ENCODE measurements at regions not wholly inside any gene's neighbourhood (a gene's known extent, or its start where the extent isn't known, plus 50 kb on each side); places are given as distances from the start of the nearest gene placed in this dataset.

DNA sequence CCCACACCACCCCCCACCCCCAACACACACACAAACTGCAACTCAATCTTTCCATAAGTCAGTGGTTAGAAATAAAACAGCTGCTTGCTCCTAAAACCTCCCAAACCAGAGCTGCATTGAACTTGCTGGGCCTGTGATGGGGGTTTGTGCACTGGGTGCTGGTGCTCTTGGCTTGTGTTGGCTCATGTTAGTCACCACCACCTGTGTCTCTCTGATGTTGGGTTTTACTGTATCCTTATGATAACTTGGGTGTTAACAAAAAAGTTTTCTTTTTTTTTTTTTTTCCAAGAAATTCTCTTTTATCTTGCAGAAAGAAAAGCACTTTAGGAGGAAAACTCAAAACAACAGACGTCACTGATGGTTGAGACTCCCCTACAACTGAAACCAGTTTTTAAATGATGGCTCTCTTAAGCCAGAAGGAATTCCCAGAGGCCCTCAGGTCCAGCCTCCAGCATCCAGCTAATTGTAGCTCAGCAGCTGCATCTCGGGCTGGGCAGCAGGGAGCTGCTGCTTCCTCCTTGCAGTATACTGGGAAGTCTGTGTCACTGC, 79.9 kb upstream of the DRD2 start:
- H3K36me3 ChIP-seq (ENCODE audit: insufficient read depth, low read length), result no peaks in the 10 kb centered on the region
- no peak overlapping the region for H3K27ac ChIP-seq (ENCODE audit: low read depth, low read length)
- FAIRE-seq, result no peak
- TF ChIP-seq, protein P1, sequence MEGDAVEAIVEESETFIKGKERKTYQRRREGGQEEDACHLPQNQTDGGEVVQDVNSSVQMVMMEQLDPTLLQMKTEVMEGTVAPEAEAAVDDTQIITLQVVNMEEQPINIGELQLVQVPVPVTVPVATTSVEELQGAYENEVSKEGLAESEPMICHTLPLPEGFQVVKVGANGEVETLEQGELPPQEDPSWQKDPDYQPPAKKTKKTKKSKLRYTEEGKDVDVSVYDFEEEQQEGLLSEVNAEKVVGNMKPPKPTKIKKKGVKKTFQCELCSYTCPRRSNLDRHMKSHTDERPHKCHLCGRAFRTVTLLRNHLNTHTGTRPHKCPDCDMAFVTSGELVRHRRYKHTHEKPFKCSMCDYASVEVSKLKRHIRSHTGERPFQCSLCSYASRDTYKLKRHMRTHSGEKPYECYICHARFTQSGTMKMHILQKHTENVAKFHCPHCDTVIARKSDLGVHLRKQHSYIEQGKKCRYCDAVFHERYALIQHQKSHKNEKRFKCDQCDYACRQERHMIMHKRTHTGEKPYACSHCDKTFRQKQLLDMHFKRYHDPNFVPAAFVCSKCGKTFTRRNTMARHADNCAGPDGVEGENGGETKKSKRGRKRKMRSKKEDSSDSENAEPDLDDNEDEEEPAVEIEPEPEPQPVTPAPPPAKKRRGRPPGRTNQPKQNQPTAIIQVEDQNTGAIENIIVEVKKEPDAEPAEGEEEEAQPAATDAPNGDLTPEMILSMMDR (IDR thresholded peaks at IDR 0.05; ENCODE audit: insufficient read depth, low read depth, low read length), result no peak
- TF ChIP-seq EZH2 (IDR thresholded peaks at IDR 0.05; ENCODE audit: insufficient read depth, low read length), result no peak
- peak; percentile 57 for DNase-seq (ENCODE audit: low read depth)
- no peaks in the 10 kb centered on the region for H3K9me3 ChIP-seq (ENCODE audit: insufficient read depth, low read depth, low read length)
- no peaks in the 10 kb centered on the region for H3K36me3 Mint-ChIP-seq (ENCODE audit: low read depth, unreplicated experiment)
- no peak overlapping the region for H3K4me3 Mint-ChIP-seq (ENCODE audit: unreplicated experiment)
- no peaks in the 10 kb centered on the region for H3K27me3 ChIP-seq (ENCODE audit: insufficient read depth, low read length)
- H2AFZ ChIP-seq (ENCODE audit: low read depth, low read length), result no peak overlapping the region
- H3K9me3 Mint-ChIP-seq (ENCODE audit: unreplicated experiment), result no peaks in the 10 kb centered on the region
- no peaks in the 10 kb centered on the region for H4K20me1 ChIP-seq (ENCODE audit: insufficient read depth, low read length)
- peaks cover 12% of the 10 kb centered on the region for H3K27me3 Mint-ChIP-seq (ENCODE audit: low read depth, unreplicated experiment)
- no peak overlapping the region for H3K27ac Mint-ChIP-seq (ENCODE audit: unreplicated experiment)
- no peak overlapping the region for H3K4me2 ChIP-seq (ENCODE audit: low read length)
- H3K79me2 ChIP-seq (ENCODE audit: insufficient read depth, low read length), result no peaks in the 10 kb centered on the region
- no peak overlapping the region for H3K4me3 ChIP-seq (ENCODE audit: insufficient read depth, low read depth, low read length)
- H3K9ac ChIP-seq (ENCODE audit: low read length), result no peak overlapping the region
- H3K4me1 Mint-ChIP-seq (ENCODE audit: low read depth, unreplicated experiment), result peaks cover 22% of the 10 kb centered on the region
- peaks cover 16% of the 10 kb centered on the region for H3K4me1 ChIP-seq (ENCODE audit: insufficient read depth, low read length)

DNA sequence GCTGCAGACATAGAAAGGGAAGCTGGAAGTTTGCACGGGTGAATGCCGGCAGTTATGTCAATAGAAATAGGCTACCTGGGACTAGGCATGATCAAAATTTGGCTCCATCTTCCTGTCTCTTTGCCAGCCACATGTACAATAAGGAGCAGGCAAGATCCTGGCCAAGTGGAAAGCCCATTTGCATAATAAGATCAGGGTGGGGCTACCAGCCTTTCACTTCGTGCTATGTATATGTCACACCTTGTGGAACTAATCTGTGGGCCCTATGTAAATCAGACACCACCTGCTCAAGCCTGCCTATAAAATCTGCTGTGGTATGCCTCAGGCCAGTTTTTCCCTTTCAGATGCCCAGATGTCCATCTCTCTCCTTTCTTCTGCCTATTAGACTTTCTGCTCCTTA, 79.3 kb upstream of the DRD2 start:
- DNase-seq (ENCODE audit: low read depth) (no peak), FAIRE-seq (no peak)
- no peaks in the 10 kb centered on the region for H3K27me3 ChIP-seq (ENCODE audit: insufficient read depth, low read length)
- no peaks in the 10 kb centered on the region for H4K20me1 ChIP-seq (ENCODE audit: insufficient read depth, low read length)
- no peak for TF ChIP-seq EZH2 (IDR thresholded peaks at IDR 0.05; ENCODE audit: insufficient read depth, low read length)
- TF ChIP-seq, protein P1 (IDR thresholded peaks at IDR 0.05; ENCODE audit: insufficient read depth, low read depth, low read length), result no peak
- Mint-ChIP-seq H3K9me3 (ENCODE audit: unreplicated experiment) (no peaks in the 10 kb centered on the region), H3K27me3 (ENCODE audit: low read depth, unreplicated experiment) (peaks cover 10% of the 10 kb centered on the region), H3K27ac (ENCODE audit: unreplicated experiment) (peak overlapping the region; percentile 66), H3K36me3 (ENCODE audit: low read depth, unreplicated experiment) (no peaks in the 10 kb centered on the region), H3K4me1 (ENCODE audit: low read depth, unreplicated experiment) (peaks cover 28% of the 10 kb centered on the region), H3K4me3 (ENCODE audit: unreplicated experiment) (no peak overlapping the region)
- no peaks in the 10 kb centered on the region for H3K79me2 ChIP-seq (ENCODE audit: insufficient read depth, low read length)
- no peaks in the 10 kb centered on the region for H3K9me3 ChIP-seq (ENCODE audit: insufficient read depth, low read depth, low read length)
- H3K4me2 ChIP-seq (ENCODE audit: low read length), result no peak overlapping the region
- H3K36me3 ChIP-seq (ENCODE audit: insufficient read depth, low read length), result no peaks in the 10 kb centered on the region
- H3K27ac ChIP-seq (ENCODE audit: low read depth, low read length), result no peak overlapping the region
- no peak overlapping the region for H3K9ac ChIP-seq (ENCODE audit: low read length)
- H2AFZ ChIP-seq (ENCODE audit: low read depth, low read length), result no peak overlapping the region
- H3K4me3 ChIP-seq (ENCODE audit: insufficient read depth, low read depth, low read length), result no peak overlapping the region
- peaks cover 20% of the 10 kb centered on the region for H3K4me1 ChIP-seq (ENCODE audit: insufficient read depth, low read length)

DNA sequence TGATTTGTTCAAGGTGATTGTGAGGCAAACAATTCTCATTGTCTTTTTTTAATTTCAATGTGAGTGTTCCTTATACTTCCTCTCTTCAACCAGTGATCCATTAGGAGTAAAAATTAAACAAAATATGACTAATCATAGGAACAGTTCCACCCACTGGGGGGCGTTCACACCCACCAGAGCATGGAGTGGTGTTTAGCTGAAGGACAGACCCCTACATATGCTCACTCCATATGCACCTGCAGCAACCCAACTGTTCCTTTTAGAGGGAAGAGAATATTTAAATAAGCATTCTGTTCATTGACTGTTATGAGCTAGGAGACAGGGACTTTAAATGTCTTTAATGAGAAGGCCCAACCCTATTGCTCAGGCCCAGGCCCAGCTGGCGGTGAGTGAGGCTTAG, 78.7 kb upstream of the DRD2 start:
- H4K20me1 ChIP-seq (ENCODE audit: insufficient read depth, low read length), result no peaks in the 10 kb centered on the region
- Mint-ChIP-seq H3K27ac (ENCODE audit: unreplicated experiment) (peak overlapping the region; percentile 66), H3K27me3 (ENCODE audit: low read depth, unreplicated experiment) (peaks cover 7% of the 10 kb centered on the region), H3K4me3 (ENCODE audit: unreplicated experiment) (no peak overlapping the region), H3K9me3 (ENCODE audit: unreplicated experiment) (no peaks in the 10 kb centered on the region), H3K4me1 (ENCODE audit: low read depth, unreplicated experiment) (peaks cover 34% of the 10 kb centered on the region), H3K36me3 (ENCODE audit: low read depth, unreplicated experiment) (no peaks in the 10 kb centered on the region)
- H3K9ac ChIP-seq (ENCODE audit: low read length), result no peak overlapping the region
- TF ChIP-seq, protein P1 (IDR thresholded peaks at IDR 0.05; ENCODE audit: insufficient read depth, low read depth, low read length), result no peak
- TF ChIP-seq EZH2 (IDR thresholded peaks at IDR 0.05; ENCODE audit: insufficient read depth, low read length), result no peak
- no peak overlapping the region for H3K4me3 ChIP-seq (ENCODE audit: insufficient read depth, low read depth, low read length)
- H3K27ac ChIP-seq (ENCODE audit: low read depth, low read length), result peak overlapping the region; percentile 1
- no peaks in the 10 kb centered on the region for H3K27me3 ChIP-seq (ENCODE audit: insufficient read depth, low read length)
- H2AFZ ChIP-seq (ENCODE audit: low read depth, low read length), result no peak overlapping the region
- no peak for DNase-seq (ENCODE audit: low read depth)
- H3K4me2 ChIP-seq (ENCODE audit: low read length), result no peak overlapping the region
- peaks cover 22% of the 10 kb centered on the region for H3K4me1 ChIP-seq (ENCODE audit: insufficient read depth, low read length)
- H3K9me3 ChIP-seq (ENCODE audit: insufficient read depth, low read depth, low read length), result no peaks in the 10 kb centered on the region
- H3K36me3 ChIP-seq (ENCODE audit: insufficient read depth, low read length), result no peaks in the 10 kb centered on the region
- no peak for FAIRE-seq
- H3K79me2 ChIP-seq (ENCODE audit: insufficient read depth, low read length), result no peaks in the 10 kb centered on the region

Measured in astrocyte (in vitro differentiated cells and primary cell).